ENCODE measurements at regions not wholly inside any gene's neighbourhood (a gene's known extent, or its start where the extent isn't known, plus 50 kb on each side); places are given as distances from the start of the nearest gene placed in this dataset.

- H3K27ac ChIP-seq = no peak overlapping the region
- no peak for TF ChIP-seq CTCF (conservative IDR thresholded peaks at IDR 0.05)
Measured at GRCh38 chr6:95489185-95489863, 88.0 kb upstream of the MANEA start.

- TF ChIP-seq CTCF (conservative IDR thresholded peaks at IDR 0.05) = no peak
- no peak overlapping the region for H3K27ac ChIP-seq
Measured at GRCh38 chr6:95496769-95497426, 80.4 kb upstream of the MANEA start.

GRCh38 chr6:95501032-95501904, 76.1 kb upstream of the MANEA start:
- TF ChIP-seq CTCF (conservative IDR thresholded peaks at IDR 0.05) = no peak
- H3K27ac ChIP-seq = no peak overlapping the region

GRCh38 chr6:95503568-95503967, 73.8 kb upstream of the MANEA start:
- H3K27ac ChIP-seq = no peak overlapping the region
- no peak for TF ChIP-seq CTCF (conservative IDR thresholded peaks at IDR 0.05)

- H3K27ac ChIP-seq = no peak overlapping the region
Measured at GRCh38 chr6:95511404-95511803, 65.9 kb upstream of the MANEA start.

GRCh38 chr6:95515975-95516374, 61.4 kb upstream of the MANEA start:
- H3K27ac ChIP-seq = no peak overlapping the region
- TF ChIP-seq CTCF (conservative IDR thresholded peaks at IDR 0.05) = no peak

More at GRCh38 chr6:95511404-95511803, 65.9 kb upstream of the MANEA start:
- TF ChIP-seq CTCF (conservative IDR thresholded peaks at IDR 0.05) = no peak

- no peak overlapping the region for H3K27ac ChIP-seq
Measured at GRCh38 chr6:95517004-95517403, 60.3 kb upstream of the MANEA start.

More at GRCh38 chr6:95517004-95517403, 60.3 kb upstream of the MANEA start:
- TF ChIP-seq CTCF (conservative IDR thresholded peaks at IDR 0.05) = no peak

Measured in VCaP (cell line).